Iris pigment epithelial cell (primary cell): ENCODE measurements at regions not wholly inside any gene's neighbourhood (a gene's known extent, or its start where the extent isn't known, plus 50 kb on each side); places are given as distances from the start of the nearest gene placed in this dataset.

ENCODE experiments used
- DNase-seq: peaks from one replicate; pipeline ENCODE4 v3.0.0-alpha.2; 2011; ENCODE audit warnings: low read depth

GRCh38 chr5:63727583-63727982 lies 234.7 kb downstream of the HTR1A start:
- DNase-seq: no peak

DNA sequence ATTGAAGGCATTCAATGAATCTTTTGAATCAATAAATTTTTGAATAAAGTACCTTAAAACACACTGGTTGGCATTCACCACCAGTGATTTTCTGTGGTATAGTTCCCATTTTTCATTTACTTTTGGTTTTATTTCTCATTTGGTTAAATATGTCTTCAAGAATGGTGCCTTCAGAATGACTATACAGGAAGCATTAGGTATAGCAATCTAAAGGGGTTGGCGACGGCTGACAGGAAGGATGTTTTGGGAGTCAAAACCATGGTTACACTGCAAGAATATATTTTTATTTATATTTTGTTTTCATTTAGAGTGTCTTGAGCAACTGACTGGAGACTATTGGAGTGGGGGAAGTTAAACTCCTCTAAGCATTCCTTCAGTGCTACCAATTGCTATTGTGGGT lies 235.7 kb downstream of the HTR1A start:
- no peak for DNase-seq

DNA sequence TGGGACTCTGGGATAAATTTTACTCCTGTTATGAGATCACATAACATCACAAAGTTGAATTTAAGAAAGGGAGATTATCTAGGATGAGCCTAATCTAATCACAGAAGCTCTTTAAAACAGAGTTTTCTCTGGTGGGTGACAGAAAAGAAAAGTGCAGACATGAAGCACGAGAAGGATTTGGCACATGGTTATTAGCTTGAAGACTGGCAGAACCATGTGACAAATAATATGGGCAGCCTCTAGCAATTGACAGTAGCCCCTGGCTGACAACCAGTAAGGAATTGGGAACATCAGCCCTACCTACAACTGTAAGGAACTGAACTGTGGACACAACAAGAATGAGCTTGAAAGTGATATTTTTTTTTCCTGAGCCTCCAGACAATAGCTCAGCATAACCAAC lies 243.1 kb downstream of the HTR1A start:
- DNase-seq: no peak

- DNase-seq: peak; percentile 0
Observed at GRCh38 chr5:63700241-63700640, 262.0 kb downstream of the HTR1A start.

DNA sequence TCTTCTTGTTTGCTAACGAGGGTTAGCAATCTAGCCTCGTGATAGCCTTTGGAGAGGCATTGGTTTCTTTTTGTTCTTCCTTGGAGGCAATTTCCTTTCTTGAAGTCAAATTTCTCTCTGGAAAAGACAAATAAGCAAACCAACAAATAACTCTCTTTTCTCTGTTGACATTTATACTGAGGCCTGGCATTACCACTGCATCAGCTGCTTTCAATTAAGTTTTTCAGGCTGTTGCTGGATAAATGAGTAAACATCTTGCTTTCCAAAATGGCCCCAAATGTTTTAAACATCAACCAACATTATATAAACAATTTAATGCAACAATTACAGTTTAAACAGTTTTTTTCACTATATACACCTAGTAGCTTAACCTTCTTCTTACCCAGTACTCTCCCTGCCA lies 264.4 kb downstream of the HTR1A start:
- no peak for DNase-seq

- DNase-seq: no peak
Observed at GRCh38 chr5:63690546-63690945, 271.7 kb downstream of the HTR1A start.

GRCh38 chr5:63687854-63688516 lies 274.3 kb downstream of the HTR1A start:
- no peak for DNase-seq

DNA sequence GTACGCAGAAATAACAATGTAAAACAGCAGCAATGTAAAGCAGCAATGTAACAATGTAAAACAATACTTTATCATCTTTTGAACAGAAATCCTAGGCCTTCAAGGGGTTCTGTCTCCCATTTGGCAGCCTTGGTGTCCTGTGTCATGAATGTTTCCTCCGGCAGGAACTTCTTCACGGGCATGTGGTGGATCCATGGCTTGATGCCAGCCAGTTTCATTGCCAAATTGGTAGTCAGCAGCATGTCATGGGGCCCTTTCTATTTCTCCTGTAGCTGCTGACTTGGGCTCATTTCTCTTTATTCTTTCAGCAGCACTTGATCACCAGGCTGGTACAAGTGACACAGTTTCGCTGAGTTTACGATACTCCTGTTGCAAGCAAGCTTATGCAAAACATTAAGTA lies 275.3 kb downstream of the HTR1A start:
- no peak for DNase-seq

DNA sequence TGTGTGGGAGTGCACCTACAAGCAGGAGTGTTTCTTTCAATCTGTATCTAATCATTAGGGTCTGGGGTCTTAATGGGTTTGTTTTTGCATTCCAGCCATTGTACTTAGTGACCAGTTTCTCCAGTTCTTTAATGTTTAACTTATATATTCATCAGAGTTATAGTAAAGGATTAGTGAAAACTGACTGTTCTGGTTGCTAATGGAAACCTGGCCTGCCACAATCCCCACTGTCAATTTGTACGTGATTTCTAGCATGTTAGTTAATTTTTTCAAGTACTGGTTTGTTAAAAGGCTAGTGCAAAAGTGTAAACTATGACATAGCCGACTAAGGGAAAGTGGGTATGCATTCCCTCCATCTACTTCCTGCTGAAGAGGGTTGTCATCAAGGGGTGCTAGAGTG lies 276.1 kb downstream of the HTR1A start:
- no peak for DNase-seq

DNA sequence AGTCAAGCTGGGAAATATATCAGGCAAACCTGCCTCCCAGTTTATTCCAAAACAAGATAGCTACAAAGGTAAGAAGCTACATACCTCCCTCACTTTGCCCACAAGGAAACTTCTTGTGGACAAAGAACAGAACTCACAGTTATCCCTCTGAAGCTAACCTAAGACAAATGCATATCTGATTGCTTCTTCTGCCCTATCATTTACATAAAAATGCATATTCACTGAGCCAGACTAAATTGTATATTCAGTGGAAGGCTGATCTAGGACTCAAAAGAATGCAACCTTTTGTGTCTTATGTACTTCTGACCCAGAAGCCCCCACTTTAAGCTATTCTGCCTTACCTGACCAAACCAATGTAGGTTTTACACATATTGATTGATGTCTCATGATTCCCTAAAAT lies 276.8 kb downstream of the HTR1A start:
- no peak for DNase-seq

DNA sequence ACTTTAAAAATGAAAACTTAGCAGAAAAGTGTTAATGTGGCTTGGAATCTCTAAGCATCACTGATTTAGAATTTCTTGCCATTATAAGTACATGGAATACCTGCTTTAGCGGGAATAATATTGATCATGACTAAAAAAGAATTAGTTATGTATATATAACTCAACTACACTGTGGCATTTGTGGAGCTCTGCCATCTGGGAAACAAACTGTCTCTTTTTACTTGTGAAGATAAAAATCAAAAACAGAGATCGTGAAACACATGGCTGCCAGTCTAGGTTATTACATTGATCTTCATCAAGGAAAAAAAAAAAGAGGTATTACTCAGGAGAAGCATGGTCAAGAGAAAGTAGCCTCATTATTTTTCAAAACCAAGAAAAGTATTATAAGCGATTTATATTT lies 287.4 kb downstream of the HTR1A start:
- DNase-seq: no peak

GRCh38 chr5:63655043-63655442 lies 307.2 kb downstream of the HTR1A start:
- DNase-seq: no peak

DNA sequence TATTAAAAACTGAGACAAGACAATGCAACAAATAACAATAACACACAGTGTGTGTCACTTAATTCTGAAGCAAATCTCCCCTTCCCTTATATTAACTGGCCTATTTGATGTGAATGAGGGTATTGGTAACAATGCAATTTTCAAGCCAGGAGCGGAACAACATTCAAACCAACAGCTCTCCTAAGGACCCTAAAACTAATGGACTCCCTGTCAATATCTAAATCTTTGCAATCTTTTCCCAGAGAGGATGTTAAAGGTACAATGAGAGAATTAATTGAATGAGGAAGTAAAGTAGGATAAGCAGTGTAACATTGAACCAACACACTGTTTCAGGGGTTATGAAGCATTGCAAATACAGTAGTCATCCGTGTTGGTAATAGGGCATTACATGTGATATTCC lies 311.7 kb downstream of the HTR1A start:
- no peak for DNase-seq

DNA sequence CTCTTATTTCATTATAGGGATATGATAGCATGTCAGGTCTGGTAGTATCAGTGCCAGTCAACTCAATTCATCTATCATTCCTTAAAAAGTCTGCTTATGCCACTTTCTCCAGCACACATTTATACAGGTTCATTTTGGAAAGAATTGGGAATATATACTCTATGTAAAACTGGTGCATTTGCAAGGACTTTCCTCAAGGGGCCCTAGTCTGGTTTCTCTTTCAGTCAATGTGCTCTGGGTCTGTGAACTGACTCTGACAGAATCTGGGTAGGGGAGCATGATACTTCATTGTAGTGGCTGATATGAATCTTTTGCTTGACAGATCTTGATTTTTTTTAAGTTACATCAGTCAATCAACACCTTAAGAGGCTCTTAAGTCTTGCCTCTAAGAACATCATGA lies 313.9 kb downstream of the HTR1A start:
- DNase-seq: no peak

GRCh38 chr5:63629951-63630630 lies 332.2 kb downstream of the HTR1A start:
- no peak for DNase-seq

GRCh38 chr5:63613442-63613841 lies 348.8 kb downstream of the HTR1A start:
- DNase-seq: no peak

GRCh38 chr5:63603996-63604395 lies 358.2 kb downstream of the HTR1A start:
- DNase-seq: no peak

DNA sequence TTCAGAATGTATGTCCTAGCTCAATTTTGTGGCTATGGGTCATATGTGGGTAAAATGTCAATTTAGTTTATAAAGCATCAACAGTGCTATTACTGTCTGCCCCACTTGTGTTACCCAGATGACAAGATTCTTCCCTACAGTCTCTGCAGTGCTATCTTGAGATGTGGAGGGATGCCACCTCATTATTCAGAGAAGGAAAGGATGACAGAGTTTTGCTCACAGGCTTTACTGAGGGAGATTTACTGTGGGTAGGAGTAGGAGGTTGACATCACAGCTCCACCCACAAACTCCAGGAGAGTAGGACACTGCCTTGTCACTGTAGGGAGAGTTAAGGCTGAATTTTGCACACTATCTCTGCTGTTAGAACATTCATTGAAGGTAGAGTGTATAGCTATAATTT lies 359.3 kb downstream of the HTR1A start:
- DNase-seq: no peak

- no peak for DNase-seq
Observed at GRCh38 chr5:63596254-63596653, 366.0 kb downstream of the HTR1A start.

GRCh38 chr5:63573380-63573779 lies 388.9 kb downstream of the HTR1A start:
- DNase-seq: no peak

GRCh38 chr5:63572740-63573139 lies 389.5 kb downstream of the HTR1A start:
- no peak for DNase-seq

GRCh38 chr5:63570752-63571151 lies 391.5 kb downstream of the HTR1A start:
- no peak for DNase-seq

- DNase-seq: no peak
Observed at GRCh38 chr5:63564789-63565188, 397.5 kb downstream of the HTR1A start.
